Stimulated activated effector memory CD8-positive, alpha-beta T cell treated with anti-CD3 and anti-CD28 coated beads, Interleukin-12 subunit alpha, Interleukin-12 subunit beta, amount 100 ng/mL, for 72 hours (primary cell): ENCODE measurements at regions not wholly inside any gene's neighbourhood (a gene's known extent, or its start where the extent isn't known, plus 50 kb on each side); places are given as distances from the start of the nearest gene placed in this dataset.
"Not testable (repeated sequence)": the region's sequence is repeated elsewhere in the genome, so short reads cannot be mapped to it uniquely, and the experiment has no call there.

Experiments
- ATAC-seq: fragments of 150-1000 bp; cut with Tn5 transposase; 2 replicates; pipeline ENCODE4 v1.10.0; 2021
- DNase-seq, 2 donors: peaks; one replicate each; pipeline ENCODE4 v3.0.0; 2021 to 2022; ENCODE audit warnings: low spot score in 2 of 2
- H3K27ac Mint-ChIP-seq: one replicate; pipeline ENCODE4 v1.8.0; 2022; ENCODE audit warnings: mild to moderate bottlenecking, mixed read lengths
- H3K36me3 Mint-ChIP-seq: one replicate; pipeline ENCODE4 v1.8.0; 2022; ENCODE audit warnings: mild to moderate bottlenecking, mixed read lengths
- H3K4me1 Mint-ChIP-seq: one replicate; pipeline ENCODE4 v1.8.0; 2022; ENCODE audit warnings: mixed read lengths
- H3K4me3 Mint-ChIP-seq: one replicate; pipeline ENCODE4 v1.8.0; 2022; ENCODE audit warnings: mild to moderate bottlenecking, mixed read lengths
- H3K9me3 Mint-ChIP-seq: one replicate; pipeline ENCODE4 v1.8.0; 2022; ENCODE audit warnings: mixed read lengths

DNA sequence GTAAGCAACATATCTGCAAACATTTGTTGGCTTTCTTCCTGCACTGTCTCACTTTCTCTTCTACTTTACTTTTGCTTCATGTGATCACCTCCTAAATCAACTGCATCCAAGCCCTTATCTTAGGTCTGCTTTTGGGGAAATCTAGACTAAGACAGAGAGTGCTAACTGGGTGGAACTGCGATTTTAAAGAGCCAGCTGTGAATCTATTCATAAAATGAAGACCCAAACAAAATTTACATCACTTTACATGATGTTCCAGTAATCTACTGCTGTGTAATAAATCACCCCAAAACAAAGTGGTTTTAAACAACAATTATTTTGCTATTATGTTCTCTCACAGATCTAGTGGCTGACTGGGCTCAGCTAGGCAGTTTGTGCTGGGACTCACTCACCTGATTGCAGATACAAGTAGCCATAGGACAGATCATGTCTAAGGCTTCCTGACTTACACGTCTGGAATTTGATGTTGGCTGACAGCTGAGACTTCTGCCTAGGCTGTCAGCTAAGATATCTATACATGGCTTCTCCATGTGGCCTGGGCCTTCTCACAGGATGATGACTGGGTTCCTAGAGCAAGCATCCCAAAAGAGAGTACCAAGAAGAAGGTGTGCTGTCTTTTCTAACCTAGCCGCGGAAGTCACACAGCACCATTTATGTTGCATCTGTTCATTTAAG lies 145.1 kb upstream of the TBCA start:
- Mint-ChIP-seq H3K9me3 (no peaks in the 10 kb centered on the region), H3K27ac (no peak overlapping the region), H3K4me3 (no peak overlapping the region), H3K4me1 (no peaks in the 10 kb centered on the region), H3K36me3 (no peaks in the 10 kb centered on the region)
- DNase-seq (no peak), ATAC-seq (no peak)

DNA sequence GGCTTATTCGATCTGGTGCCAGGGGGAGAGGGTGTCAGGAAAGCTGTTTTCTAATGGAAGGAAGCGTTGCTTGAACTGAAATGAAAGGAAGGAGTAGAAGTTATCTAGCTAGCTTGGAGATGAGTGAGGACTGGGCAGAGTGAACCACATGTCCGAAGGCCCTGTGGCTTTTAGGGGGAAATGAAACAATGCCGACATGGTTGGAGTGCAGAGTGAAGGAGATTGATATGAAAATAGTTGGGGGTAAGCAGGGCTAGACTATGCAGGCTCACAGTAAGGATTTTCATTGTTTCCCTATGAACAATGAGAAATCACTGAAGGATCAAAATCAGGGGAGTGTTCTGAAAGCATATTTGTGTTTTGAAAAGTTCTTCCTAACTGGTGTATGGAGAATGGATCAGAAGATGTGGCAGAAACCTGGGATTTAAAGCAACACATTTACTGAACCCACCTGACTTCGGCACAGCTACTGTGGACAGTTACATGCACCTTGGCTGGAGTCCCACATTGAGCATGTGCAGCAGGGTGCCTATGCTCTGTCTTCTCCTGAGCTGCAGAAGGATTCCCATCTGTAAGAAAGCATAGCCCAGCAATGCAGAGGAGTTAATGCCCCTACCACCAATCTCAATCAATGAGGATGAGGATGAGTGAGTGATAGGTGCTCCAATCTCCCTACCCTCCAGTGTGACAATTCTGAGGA lies 144.4 kb upstream of the TBCA start:
- no peaks in the 10 kb centered on the region for H3K4me1 Mint-ChIP-seq
- ATAC-seq (no peak), DNase-seq (no peak)
- H3K9me3 Mint-ChIP-seq, result no peaks in the 10 kb centered on the region
- H3K4me3 Mint-ChIP-seq, result no peak overlapping the region
- no peak overlapping the region for H3K27ac Mint-ChIP-seq
- no peaks in the 10 kb centered on the region for H3K36me3 Mint-ChIP-seq

DNA sequence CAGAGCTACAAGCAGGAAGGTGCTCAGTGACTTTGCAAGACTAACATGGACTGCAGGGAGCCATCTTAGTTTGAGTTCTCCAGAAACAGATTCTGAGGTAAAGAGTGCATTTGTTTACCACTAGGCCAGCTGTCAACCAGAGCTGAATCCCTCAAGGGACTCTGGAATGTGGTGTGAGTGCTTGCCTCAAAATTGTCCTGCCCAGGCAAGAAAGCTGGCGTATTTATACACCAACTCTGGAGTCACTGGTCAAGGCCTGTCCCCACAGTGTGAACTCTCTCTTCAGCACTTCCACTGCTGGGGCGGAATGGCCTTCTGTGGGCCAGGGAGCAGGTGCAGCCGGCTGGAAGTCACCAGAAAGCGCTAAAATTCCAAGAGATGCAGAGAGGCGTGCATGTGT lies 139.2 kb upstream of the TBCA start:
- H3K4me3 Mint-ChIP-seq, result no peak overlapping the region
- no peaks in the 10 kb centered on the region for H3K36me3 Mint-ChIP-seq
- no peak overlapping the region for H3K27ac Mint-ChIP-seq
- H3K9me3 Mint-ChIP-seq, result no peaks in the 10 kb centered on the region
- DNase-seq (no peak), ATAC-seq (no peak)
- no peaks in the 10 kb centered on the region for H3K4me1 Mint-ChIP-seq

DNA sequence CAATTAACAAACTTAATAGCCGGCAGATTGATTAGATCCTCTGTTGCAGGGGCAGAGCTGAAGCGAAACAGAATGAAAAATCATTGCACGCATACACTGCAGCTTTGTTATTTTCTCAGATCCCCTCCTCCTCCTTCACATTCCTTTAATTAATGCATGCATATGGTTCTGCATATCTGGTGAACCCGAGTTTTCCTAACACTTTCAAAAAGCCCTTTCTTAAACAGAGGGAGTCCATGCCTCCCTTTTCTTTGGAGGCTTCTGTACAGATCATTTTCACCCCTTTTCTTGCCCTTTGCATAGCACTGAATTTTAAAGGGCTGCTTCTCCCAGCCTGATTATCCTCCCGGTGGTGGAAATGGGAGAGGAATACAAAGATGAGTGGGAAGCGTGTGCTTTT lies 136.6 kb upstream of the TBCA start:
- ATAC-seq, result no peak
- Mint-ChIP-seq H3K4me1 (no peaks in the 10 kb centered on the region), H3K4me3 (no peak overlapping the region)

DNA sequence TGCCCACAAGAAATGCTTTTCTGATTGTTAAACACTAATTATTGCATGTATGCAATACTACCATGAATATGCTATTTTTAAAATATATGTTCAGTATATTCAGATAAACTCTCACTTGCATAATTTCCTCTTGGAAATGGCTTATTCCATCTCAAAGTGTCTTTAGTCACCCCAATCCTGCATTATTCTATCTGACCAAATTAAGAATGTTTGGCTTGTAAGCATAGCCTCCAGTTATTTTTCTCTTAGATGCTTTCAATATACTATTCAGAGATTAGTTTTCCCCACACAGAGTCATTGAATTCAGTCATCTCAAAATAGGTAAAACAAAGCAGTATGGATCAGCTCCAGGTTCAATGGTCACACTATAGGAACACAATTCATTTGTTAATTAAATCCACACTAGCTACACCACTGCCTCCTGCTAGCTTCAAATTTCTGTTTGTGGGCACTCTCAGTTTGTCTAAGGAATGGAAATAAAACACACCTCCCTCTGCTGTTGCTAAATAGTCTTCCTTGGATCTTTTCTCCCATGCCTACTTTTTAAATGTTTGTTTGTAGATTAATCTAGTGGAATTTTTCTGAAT lies 134.6 kb upstream of the TBCA start:
- DNase-seq (no peak), ATAC-seq (no peak)
- Mint-ChIP-seq H3K4me1 (no peaks in the 10 kb centered on the region), H3K4me3 (no peak overlapping the region), H3K36me3 (no peaks in the 10 kb centered on the region), H3K27ac (no peak overlapping the region), H3K9me3 (no peaks in the 10 kb centered on the region)

More for the DNA sequence above, 136.6 kb upstream of the TBCA start:
- H3K9me3 Mint-ChIP-seq, result no peaks in the 10 kb centered on the region
- H3K27ac Mint-ChIP-seq, result no peak overlapping the region
- no peaks in the 10 kb centered on the region for H3K36me3 Mint-ChIP-seq
- DNase-seq, result no peak

DNA sequence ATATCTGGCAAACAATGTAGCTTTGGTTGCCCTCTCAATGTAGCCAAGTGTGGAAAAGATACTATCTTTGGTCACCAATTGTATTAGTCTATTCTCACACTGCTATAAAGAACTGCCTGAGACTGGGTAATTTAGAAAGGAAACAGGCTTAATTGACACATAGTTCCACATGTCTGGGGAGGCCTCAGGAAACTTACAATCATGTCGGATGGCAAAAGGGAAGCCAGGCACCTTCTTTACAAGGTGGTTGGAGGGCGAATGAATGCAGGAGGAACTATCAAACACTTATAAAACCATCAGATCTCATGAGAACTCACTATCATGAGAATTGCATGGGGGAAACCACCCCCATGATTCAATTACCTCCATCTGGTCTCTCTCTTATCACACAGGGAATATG lies 133.1 kb upstream of the TBCA start:
- Mint-ChIP-seq H3K27ac (no peak overlapping the region), H3K4me3 (no peak overlapping the region), H3K9me3 (no peaks in the 10 kb centered on the region), H3K36me3 (no peaks in the 10 kb centered on the region), H3K4me1 (no peaks in the 10 kb centered on the region)
- ATAC-seq (no peak), DNase-seq (no peak)

DNA sequence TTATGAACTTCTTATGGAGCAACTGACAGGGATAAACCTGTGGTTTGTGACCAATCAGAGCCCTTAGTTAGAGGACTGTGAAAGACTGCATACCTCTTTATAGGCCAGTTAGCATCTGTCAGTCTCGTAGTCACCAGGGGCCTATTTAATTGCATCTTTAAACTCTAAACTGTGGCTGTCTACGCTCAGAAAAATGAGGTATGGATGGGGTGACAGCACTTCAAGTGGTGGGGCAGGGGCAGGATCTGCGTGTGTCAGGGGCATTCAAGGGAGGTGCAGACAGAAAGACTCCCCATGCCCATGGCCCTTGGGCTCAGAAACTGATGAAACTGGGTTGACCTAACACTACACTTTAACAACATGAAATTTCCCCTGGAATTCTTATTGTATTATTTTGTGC lies 132.6 kb upstream of the TBCA start:
- no peaks in the 10 kb centered on the region for H3K4me1 Mint-ChIP-seq
- H3K9me3 Mint-ChIP-seq, result no peaks in the 10 kb centered on the region
- no peak overlapping the region for H3K4me3 Mint-ChIP-seq
- DNase-seq, result no peak
- no peaks in the 10 kb centered on the region for H3K36me3 Mint-ChIP-seq
- no peak overlapping the region for H3K27ac Mint-ChIP-seq
- ATAC-seq, result no peak

DNA sequence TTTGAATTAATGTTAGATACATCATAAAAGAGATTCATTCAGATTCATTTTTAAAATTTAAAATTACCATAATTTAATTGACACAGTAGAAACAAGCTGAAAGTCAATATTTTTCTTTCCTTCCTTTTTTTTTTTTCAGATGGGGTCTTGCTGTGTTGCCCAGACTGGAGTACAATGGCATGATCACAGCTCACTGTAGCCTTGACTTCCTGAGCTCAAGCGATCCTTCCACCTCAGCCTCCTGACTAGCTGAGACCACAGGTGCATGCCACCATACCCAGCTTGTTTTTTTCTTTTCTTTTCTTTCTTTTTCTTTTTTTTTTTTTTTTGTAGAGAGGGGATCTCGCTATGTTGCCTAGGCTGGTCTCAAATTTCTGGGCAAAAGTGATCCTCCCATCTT lies 131.6 kb upstream of the TBCA start:
- Mint-ChIP-seq H3K27ac (no peak overlapping the region), H3K4me1 (no peaks in the 10 kb centered on the region), H3K9me3 (no peaks in the 10 kb centered on the region), H3K4me3 (no peak overlapping the region), H3K36me3 (no peaks in the 10 kb centered on the region)
- ATAC-seq, result no peak
- no peak for DNase-seq

DNA sequence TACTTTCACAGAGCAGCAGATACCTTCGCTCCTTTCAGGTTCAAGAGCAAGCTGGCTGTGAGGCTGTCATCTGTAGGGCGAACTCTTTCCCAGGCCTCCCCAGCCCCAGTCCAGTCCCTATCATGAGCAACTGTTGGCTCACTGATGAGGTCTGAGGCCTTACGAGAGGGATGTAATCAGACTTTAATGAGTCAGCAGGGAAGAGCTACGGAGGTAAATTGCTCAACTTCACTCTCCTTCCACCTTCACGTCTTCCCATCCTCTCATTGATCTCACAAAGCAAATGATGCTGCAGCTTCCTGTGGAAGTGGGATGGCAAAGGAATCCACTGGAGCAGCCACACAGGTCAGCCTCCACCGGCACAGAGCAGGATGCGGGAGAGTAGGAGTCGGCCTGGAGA lies 130.7 kb upstream of the TBCA start:
- DNase-seq (no peak), ATAC-seq (no peak)
- Mint-ChIP-seq H3K4me1 (no peaks in the 10 kb centered on the region), H3K36me3 (no peaks in the 10 kb centered on the region), H3K27ac (no peak overlapping the region), H3K9me3 (no peaks in the 10 kb centered on the region), H3K4me3 (no peak overlapping the region)

DNA sequence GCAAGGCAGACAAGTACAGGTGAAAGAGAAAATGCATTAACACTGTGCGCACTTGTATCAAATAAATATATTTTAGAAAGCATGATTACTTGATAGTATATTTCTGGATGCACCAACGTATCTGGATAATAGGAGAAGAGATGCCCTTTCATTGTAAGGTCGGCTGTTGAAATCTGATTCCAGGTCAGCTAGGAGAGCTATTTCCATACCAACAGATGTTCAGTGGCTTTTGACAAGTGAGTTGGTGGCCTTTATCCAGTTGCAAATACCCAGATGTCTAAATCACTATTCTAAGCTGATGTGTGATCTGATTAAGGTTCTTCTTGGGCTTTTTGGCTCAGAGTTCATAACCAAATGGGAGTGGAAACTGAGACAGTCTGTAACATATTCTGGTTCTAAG lies 128.2 kb upstream of the TBCA start:
- no peaks in the 10 kb centered on the region for H3K4me1 Mint-ChIP-seq
- H3K4me3 Mint-ChIP-seq, result no peak overlapping the region
- H3K27ac Mint-ChIP-seq, result no peak overlapping the region
- no peaks in the 10 kb centered on the region for H3K9me3 Mint-ChIP-seq
- DNase-seq, result no peak
- no peaks in the 10 kb centered on the region for H3K36me3 Mint-ChIP-seq
- no peak for ATAC-seq

DNA sequence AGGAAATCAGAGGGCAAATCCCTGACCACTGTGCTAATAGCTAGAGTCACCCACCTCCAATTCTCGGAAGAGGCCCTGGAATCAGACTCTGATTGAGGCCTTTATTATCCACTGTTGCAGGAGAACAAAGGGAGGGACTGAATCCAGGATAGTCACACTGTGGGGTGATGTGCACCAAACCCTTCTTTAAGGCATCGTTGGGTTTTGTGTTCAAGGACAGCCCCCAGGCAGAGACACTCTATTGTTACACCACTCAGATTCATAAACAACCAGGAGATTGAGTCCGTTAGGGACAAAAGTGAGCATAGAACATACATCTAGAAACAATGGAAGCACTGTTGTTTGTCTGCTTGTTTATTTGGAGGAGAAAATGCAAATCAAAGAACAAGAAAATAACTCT lies 124.6 kb upstream of the TBCA start:
- no peak for DNase-seq
- Mint-ChIP-seq H3K27ac (no peak overlapping the region), H3K4me3 (no peak overlapping the region), H3K4me1 (no peaks in the 10 kb centered on the region), H3K9me3 (no peaks in the 10 kb centered on the region), H3K36me3 (no peaks in the 10 kb centered on the region)
- no peak for ATAC-seq

DNA sequence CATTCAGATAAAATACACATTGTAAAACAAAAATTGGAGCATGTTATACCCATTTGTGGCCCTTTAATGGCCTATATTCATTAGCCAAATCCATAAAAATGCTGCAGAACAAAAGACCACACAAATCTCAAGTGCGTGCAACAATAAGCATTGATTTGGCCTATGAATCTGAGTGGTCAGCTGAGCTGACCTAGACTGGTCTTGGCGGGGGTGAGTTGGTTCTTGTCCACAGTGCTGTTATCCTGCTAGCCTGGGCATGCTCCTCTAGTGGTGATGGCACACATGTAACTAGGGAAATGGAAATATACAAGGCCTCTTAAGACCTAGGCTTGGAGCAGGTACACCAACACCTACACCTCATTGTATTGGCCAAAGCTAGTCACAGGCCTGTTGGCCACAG lies 122.2 kb upstream of the TBCA start:
- Mint-ChIP-seq H3K4me3 (no peak overlapping the region), H3K9me3 (no peaks in the 10 kb centered on the region), H3K27ac (no peak overlapping the region), H3K36me3 (no peaks in the 10 kb centered on the region), H3K4me1 (no peaks in the 10 kb centered on the region)
- no peak for ATAC-seq
- no peak for DNase-seq

DNA sequence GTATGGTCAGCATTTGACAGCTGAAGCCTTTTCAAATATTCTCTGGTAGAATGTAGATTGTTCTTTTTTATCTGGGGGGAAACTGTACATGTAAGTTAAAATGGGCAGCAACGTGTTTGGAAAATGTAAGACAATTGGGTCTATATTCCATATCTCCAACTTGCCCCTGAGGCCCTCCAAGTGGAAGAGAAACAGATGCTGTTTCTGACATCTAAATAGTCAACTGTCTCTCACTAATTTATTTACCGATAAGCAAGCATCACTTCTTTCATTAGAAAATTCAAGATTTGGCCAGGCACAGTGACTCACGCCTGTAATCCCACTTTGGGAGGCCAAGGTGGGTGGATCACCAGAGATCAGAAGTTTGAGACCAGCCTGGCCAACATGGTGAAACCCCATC lies 120.2 kb upstream of the TBCA start:
- Mint-ChIP-seq H3K27ac (no peak overlapping the region), H3K9me3 (no peaks in the 10 kb centered on the region), H3K36me3 (no peaks in the 10 kb centered on the region), H3K4me1 (no peaks in the 10 kb centered on the region), H3K4me3 (no peak overlapping the region)
- ATAC-seq, result no peak
- no peak for DNase-seq

DNA sequence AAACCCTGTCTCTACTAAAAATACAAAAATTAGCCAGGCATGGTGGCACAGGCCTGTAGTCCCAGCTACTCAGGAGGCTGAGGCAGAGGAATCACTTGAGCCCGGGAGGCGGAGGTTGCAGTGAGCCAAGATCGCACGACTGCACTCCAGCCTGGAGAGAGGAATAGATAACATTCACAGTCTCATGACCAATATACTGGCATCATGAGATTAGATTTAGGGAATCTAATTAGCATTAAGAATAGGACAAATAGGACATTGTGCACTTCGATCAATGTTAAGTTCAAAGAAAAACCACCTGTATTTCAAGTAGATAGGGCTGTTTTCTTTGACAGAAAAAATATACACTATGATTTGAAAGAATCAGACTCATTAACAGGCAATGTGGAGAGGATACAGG lies 118.0 kb upstream of the TBCA start:
- H3K4me3 Mint-ChIP-seq, H3K36me3 Mint-ChIP-seq, H3K27ac Mint-ChIP-seq, DNase-seq, ATAC-seq, H3K9me3 Mint-ChIP-seq, H3K4me1 Mint-ChIP-seq: not testable (repeated sequence)

DNA sequence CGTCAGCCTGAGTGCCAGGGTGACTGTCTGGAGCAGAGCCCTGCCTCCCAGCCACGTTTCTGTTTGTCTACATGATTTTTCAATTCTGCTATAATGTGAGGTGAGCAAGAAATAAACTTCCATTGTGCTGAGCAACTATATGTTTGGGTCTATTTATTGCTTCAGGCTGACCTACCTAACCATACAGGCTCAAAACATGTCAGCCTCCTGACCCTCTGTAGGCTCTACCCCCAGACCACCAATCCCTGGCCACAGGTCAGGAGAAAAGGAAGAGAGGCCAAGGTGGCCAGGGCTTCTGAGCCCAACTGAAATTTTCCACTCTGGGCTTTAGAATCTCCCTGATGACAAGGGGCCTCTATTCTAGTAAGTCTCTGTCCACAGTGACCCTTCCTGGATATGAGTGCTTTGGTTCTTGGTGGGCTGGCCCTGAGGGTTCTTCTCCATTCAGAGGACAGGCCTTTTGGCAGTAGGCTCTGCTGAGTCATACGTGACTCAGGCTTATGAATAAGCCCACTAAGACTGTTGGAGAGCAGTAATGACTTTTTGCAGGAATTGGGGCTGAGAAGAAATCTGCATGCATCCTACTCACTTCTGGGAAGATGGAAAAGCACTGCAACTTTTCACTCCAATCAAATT lies 117.2 kb upstream of the TBCA start:
- Mint-ChIP-seq H3K4me3 (no peak overlapping the region), H3K4me1 (no peaks in the 10 kb centered on the region), H3K9me3 (no peaks in the 10 kb centered on the region), H3K27ac (no peak overlapping the region), H3K36me3 (no peaks in the 10 kb centered on the region)
- ATAC-seq, result peak; percentile 76
- DNase-seq, result no peak
